GM21619 (cell line): ENCODE measurements at regions not wholly inside any gene's neighbourhood (a gene's known extent, or its start where the extent isn't known, plus 50 kb on each side); places are given as distances from the start of the nearest gene placed in this dataset.

ENCODE experiments used
- ATAC-seq: cut with Tn5 transposase; IDR thresholded peaks from one replicate; pipeline ENCODE4 v1.9.1; 2021; ENCODE audit not compliant: unreplicated experiment

DNA sequence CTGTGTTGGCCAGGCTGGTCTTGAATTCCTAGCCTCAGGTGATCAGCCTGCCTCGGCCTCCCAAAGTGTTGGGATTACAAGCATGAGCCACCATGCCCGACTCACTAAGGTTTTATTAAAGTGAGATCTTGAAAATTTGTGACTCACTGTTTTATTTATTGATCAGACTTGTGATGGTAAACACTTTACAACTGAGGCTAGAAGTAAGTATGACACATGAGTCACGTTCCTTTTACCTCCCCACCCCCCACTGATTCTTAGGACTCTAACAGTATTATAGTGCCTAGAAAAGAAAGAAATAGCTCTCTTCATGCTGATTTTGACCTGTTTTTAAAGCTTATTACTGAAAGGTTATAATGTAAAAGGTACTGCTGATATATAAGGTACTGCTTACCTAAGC, 160.6 kb downstream of the TANC2 start:
- ATAC-seq, result no peak

DNA sequence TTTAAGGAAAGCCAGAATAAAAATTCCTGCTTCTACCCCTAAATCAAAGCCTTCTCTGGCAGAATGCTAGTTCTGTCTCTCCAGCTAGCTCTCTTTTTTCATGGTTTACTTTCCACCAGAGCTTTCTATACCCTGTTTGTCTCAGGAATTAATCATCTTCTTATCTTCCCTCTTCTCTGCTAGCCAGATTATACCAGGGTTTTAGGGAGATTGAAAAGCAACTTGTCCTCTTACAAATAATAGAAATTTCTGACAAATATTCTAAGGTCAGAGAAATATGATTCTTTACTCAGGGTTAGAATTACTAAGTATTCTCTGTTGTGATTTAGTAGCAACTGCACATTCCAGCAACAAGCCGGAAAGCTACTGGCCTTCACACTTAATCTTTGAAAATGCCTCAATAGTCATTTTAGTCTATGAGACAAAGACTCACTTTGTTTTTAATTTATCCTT, 166.4 kb downstream of the TANC2 start:
- no peak for ATAC-seq

DNA sequence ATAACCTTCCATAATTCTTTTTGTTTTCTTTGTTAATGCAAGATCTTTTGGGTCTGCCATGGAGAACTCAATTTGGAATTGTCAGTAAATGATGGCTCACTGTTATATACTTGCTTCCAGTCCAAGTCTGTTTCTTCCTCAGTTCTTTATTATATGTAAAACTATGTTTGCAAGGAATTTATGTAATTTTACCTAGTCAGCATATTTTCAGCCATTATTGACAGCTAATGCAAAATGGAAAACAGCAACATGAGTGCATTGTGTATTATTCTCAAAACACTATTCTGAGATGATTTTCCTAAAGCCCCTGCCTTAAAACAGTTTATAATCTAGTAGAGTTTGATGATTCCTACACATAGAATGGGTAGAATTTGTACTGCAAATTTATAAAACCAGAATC, 167.5 kb downstream of the TANC2 start:
- no peak for ATAC-seq

DNA sequence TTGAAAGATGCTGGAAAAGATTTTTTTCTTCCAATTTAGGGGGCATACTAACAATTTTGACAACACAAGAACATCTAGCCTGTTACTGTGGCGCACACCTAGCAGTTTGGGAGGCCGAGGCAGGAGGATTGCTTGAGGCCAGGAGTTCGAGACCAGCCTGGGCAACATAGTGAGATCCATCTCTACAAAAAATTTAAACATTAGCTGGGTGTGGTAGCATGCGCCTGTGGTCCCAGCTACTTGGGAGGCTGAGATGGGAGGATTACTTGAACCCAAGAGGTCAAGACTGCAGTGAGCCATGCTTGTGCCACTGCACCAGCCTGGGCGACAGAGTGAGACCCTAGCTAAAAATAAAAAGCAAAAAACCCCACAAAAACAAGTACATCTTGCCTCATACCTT, 168.8 kb downstream of the TANC2 start:
- no peak for ATAC-seq

DNA sequence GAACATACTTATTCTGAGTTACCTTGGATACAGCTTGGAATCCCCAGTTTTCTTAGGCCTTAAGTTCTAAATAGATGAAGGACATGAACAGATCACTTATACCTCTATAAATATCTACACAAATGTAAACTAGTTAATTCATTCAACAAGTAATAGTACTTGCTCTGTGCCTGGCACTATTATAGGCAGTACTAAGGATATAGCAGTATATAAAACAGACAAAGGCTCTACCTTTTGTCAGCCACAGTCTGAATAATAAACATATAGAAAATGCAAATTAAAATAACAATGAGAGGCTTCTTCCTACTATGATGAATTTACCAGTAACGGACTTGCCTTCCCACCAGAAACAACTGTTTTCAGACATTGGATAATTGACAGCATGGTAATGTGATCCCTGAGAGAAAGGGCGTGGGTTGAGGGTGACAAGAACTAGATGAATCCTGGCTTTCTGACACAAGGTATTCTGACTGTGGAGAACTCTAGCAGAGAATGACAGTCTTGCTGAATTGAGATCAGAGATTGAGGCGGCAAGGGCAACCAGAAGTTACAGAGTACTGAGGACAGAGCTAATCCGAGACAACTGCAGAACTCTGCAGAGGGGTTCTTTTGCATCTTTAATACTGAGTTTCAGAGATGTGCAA, 170.5 kb downstream of the TANC2 start:
- no peak for ATAC-seq

DNA sequence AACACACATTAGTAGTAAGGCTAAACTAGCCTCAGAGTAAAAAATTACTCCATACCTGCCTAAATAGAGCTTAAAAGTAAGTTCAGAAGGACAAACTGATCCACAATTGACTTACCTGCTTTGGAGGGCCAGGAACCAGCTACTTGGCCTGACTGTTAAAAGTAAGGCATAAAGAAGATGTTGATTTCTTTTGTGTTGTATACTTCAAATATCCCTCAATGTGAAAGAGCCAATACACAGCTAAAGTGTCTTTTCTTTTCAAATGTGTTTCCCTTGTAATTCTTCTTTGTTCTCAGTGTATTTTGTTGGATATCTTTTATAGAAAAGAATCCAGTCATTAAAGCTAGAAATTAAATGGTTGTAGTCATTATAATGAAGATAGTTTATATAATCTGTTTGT, 171.1 kb downstream of the TANC2 start:
- no peak for ATAC-seq

DNA sequence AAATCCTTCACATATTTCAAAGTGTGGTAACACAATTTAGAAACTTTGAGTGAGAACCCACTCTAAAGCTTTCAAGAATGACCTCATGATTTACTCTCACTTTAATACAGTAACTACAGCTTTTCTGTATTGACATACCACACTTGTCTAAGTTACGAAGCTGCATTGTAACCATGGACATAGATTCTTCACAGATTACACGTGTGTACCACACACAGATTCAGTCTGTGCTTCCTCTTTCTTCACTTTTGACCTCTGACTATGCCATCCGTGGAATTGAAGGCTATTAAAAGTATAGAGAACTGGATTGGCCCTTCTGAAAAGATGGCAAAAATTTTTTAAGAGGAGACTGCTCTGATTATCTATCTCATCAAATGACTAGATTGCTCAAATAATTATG, 172.7 kb downstream of the TANC2 start:
- no peak for ATAC-seq

DNA sequence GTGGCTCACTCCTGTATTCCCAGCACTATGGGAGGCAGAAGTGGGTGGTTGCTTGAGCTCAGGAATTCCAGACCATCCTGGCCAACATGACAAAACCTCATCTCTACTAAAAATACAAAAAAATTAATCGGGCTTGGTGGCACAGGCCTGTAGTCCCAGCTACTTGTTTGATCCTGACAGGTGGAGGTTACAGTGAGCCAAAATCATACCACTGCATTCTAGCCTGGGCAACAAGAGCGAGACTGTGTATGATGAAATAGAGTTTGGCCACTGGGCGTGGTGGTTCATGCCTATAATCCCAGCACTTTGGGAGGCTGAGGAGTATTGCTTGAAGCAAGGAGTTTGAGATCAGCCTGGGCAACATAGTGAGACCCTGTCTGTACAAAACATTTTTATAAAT, 173.3 kb downstream of the TANC2 start:
- no peak for ATAC-seq

DNA sequence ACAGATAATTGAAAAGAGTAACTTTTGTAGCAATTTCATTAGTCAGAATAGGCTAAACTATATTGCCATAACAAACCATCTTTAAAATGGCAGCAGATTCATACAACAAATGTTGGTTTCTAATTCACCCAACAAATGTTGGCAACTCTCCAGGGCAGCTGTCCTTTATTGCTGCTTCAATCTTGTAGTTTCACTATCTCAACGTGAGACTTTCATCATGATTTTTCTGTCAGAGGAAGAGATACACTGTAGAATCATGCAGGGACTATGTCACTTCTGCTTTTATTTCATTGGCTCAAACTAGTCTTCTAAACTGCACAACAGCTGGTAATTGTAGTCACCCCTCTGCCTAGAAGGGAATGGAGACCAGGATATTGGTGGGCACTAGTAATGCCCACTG, 174.2 kb downstream of the TANC2 start:
- ATAC-seq, result no peak

DNA sequence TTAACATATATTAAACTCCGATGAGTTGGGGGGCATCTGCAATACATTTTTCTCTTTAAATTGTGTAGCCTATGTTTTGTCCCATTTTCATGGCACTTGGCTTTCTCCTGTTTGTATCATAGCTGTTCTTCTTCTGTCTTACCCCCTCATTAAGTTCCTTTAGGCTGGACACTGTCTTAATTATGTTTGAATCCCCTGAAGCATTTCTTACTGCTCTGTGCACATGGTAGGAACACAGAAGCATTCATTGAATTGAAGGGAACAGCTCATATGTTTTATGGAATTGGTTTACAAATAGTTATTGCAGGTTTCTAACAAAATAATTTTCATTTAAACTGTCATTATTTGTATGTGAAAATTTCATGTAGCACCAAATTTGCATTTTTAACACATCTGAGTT, 176.8 kb downstream of the TANC2 start:
- no peak for ATAC-seq

DNA sequence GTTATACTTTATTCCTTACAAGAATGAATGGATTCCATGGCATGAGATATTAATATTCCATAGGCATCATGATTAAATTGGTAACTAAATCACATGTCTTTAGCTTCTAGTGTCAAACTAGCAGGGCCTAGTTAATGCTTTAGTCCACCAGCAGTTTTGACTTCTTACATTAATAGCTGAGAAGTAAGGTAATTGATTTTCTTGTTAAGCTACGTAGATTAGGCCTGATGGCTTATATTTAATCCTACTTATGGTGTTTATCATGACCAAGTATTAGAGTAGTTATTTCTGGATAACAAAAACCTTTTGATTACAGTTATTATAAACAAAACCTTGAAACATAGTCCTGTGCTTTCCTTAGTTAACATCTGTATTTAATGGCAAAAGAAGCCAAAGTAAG, 184.5 kb downstream of the TANC2 start:
- ATAC-seq, result no peak

DNA sequence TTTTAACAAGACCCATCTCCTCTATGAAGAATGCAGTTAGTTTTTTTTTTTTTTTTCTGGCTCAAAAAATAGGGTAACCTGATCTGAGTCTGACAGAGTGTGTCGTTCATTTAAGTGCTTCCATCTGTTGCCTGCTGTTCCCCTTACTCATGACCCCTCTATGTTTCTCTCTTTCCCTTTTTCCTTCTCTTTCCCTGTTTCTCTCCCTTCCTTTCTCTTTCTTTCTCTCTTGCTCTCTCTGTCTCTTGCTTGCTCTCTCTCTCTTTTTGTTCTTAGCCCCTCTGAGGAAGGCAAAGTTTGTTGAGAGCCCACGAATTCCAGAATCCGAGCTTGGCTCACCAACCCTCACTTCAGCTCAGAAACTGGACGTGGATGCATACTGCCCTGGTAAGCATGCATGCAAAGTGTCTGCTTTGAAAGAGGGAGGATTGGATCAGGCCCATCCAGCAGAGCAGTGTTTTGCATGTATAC, 185.0 kb downstream of the TANC2 start:
- no peak for ATAC-seq

DNA sequence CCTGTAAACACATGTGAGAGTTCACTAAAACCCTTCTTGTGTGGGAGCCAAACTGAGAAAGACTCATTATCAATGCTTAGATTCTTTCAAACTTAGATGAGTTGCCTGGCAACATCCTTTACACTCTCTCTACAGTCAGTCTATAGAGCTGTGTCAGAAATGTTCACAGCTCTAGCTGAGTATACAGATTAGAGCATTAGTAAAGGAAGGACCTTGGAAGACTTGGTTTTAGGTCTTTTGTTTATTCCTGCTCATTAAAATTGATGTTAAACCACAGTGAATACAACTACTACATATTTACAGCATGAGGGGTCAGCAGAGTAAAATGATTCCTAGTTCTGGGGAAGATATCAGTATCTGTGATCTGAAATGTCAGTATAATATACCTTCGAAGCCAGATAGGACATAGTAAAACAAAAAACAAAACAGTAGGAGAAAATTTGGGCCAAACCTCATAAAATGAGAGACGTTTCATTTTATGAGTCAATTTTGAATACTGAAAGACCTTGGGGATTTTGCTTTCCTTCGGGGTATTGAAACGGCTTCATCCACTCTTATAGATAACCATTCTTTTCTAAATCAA, 186.0 kb downstream of the TANC2 start:
- ATAC-seq, result no peak

DNA sequence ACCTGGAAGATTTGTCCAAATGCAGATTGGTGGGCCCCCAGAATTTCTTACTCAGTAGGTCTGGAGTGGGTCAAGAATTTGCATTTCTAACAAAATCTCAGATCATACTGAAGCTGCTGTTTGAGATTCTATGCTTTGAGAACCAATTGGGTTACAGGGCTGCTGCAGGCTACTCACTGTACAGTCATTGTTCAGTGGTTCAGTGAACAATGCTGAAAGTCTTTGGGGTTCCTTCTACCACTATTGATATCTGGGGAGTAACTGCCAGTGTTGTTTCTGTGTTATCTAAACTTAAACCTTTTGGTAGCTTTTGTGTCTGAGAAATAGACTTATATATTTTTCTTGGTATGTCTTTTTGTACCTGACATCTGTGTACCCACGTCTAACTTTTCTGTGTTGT, 187.5 kb downstream of the TANC2 start:
- no peak for ATAC-seq

DNA sequence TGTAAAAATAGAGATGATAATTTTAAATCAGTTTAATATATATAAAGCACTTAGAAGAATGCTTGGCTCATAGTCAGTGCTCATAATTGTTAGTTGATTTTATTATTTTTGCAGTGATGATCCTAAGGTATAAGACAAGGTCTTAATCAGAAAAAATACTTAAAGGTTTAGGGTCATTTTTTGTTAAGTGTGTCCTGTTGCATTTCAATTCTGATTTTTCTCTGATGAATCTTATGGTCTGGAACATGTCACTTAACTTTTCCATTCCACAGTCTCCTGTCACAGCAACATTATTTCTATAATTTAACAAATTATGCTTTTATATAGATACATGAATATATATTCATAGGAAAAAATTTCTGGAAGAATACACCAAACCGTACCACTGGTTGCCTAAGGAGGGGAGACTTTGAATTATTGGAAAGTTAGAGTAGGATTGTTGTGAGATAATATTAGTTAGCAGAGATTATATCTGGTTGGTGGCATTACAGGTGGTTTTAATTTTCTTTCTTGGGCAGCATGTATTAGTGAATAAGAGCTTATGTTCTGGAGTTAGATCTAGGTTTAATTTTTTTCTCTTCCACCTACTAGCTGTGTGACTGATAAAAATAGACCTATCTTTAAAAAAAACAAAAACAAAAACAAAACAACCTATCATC, 188.7 kb downstream of the TANC2 start:
- no peak for ATAC-seq

DNA sequence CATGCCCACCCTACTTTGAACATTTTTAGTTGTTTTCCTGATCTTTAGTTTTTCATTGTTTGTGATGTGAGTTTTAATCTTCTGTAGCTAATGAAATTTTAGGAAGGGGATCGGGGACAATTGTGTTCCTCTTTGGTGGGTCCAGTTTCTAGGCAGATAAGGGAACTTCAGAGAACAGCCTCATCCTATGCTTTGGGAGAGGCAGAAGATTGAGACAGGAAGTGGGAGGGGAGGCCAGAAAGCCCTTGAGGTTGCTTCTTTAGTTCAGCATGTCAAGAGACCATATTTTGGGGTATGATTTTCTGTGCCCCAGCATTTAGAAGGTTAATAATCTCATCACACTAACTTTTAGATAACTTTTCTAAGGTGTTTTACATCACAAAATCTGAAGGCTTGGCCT, 191.0 kb downstream of the TANC2 start:
- no peak for ATAC-seq

DNA sequence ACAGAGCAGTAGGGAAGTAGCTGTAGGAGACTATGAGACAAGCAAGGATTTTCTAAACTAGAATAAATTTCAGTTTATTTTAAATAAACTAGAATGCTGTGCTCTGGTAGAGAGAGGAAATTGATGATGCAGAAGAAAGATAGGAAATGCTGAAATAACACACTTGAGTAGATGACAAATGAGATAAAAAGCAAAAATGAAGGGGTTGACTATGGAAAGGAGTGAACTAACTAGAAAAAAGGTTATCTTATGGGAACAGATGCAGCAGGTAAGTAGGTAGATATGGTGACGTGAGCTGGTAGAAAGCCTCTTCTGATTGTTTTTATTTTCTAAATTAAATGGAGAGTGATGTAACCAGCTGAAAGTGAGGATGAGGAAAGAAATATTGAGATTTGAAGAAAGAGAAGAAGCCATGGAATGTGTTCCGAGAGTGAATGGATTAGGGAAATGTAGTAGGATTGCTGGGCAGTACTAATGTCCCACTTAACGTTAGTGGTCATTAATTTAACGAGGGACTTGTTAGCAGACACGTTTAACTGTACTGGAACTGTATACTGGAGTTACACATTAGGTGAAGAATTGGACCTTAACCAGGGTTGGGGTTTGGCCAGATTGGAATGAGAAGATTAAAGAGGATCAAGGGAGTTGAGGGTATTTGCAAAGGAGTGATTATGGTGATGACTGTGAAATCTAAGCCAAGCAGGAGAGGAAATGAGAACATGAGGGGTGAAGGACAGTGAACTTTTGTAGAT, 196.5 kb downstream of the TANC2 start:
- ATAC-seq, result no peak

DNA sequence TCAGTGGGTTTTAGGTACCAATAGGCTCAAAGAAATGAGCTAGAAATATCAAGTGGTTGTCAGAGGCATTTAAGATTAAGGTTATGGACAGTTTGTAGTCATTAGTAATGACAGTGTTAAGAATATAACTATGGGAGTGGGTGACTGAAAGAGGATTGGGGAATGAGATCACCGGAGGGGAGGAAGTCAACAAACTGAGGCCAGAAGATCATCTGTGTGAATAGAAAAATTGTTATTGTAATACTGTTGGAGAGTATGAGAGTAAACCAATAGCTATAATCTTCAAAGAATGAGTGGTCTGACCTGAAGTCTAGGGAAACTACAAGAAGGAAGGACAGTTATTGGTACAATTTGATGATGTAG, 197.1 kb downstream of the TANC2 start:
- no peak for ATAC-seq

DNA sequence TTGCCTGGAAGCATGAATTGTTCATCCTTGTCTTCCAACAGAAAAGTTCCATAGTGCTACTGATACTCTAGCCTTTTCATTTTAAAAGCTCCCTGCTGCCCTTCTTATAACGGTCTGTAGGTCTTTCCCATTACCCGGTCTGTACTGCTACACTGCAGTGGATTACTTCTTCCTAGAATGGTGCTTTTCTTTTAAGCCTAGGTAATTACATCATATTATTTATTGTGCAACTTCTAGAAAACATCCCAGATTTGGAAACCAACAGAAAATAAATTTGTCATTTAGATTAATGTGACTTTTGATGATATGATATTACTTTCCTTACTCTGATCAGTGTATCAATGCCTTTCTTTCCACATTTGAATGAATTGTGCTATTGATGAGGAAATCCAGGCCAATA, 199.4 kb downstream of the TANC2 start:
- no peak for ATAC-seq

DNA sequence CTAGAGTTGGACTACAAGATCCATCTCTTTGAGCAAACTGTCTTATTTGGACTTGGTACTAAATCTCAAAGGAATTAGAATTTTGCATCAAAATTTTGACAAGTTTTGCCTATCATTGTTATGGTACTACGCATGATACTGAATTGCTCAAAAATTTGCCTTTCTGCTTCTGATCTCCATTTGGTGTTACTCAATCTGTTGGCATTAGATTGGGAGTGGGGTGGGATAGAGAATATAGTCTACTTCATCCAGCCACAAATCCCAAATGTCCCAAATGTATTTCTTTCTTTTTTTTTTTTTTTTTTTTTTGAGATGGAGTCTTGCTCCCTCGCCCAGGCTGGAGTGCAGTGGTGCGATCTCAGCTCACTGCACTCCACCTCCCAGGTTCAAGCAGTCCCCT, 204.8 kb downstream of the TANC2 start:
- no peak for ATAC-seq

DNA sequence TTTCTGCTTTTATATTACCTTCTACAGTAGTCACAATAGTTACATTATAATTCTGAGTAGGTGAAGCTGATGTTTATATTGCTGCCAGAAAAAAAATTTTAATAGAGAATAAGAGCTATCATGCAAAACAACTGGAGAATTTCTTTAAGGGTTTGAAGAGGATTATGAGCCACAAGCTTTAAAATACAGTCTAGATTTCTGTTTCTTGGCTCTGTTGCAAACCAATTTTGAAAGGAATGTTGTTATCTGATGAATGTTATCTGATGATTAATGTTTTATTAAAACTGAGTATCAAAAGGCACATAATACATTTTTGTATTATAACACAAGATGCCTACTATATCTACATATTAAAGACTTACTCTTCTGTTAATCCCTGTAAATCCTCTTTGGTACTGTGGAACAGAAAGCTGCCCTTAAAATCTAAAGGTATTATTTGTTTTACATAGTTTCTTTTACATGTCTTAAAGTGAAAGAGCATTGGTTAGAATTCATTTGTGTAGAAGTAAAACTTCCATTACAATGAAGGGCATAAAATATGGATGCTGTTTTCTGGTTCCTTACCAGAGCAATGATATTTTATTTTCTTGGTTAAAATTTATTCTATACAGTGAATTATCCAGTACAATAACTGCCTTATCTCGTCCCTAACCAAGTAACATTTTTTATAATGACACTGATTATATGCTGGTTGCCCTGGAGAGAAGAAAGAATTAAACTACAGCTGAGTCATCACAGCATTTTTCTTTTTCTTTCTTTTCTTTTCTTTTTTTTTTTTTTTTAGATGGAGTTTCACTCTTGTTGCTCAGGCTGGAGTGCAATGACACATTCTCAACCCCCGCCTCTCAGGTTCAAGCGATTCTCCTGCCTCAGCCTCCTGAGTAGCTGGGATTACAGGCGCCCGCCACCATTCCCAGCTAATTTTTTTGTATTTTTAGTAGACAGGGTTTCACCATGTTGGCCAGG, 205.7 kb downstream of the TANC2 start:
- no peak for ATAC-seq
